ENCODE measurements at regions not wholly inside any gene's neighbourhood (a gene's known extent, or its start where the extent isn't known, plus 50 kb on each side); places are given as distances from the start of the nearest gene placed in this dataset.

DNA sequence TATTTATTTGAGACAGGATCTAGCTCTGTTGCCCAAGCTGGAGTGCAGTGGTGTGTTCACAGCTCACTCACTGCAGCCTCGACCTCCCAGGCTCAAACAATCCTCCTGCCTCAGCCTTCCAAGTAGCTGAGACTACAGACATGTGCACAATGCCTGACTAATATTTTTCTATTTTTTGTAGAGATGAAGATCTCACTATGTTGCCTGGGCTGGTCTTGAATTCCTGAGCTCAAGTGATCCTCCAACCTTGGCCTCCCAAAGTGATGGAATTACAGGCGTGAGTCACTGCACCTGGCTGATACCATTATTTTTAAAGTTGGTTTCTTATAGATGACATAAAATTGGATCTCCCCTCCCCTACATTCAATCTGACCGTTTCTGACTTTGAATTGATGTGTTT is 139.5 kb upstream of the RGMA start:
- no peak for TF ChIP-seq TAF1 (IDR thresholded peaks at IDR 0.05; ENCODE audit: borderline replicate concordance, low read depth, low read length)
- no peak for TF ChIP-seq POLR2AphosphoS5 (IDR thresholded peaks at IDR 0.05; ENCODE audit: low read depth, low read length)
- no peak for TF ChIP-seq POLR2A (IDR thresholded peaks at IDR 0.05; ENCODE audit: low read depth, low read length)
- FAIRE-seq = no peak
- no peak for DNase-seq (ENCODE audit: insufficient read length)

DNA sequence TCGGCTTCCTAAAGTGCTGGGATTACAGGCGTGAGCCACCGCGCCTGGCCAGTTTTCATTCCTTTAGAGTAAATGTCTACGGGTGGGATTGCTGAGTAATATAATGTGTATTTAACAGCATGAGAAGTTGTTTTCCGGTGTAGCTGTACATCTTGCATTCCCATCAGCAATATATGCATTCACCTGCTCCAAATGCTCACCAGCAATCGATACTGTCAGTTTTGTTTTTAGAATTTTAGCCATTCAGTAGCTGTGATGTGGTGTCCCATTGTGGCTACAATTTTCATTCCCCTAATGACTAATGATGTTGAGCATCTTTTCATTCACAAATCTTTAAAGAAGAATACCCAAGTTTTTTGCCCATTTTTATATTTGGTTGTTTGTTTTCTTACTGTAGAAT is 134.8 kb upstream of the RGMA start:
- TF ChIP-seq TAF1 (IDR thresholded peaks at IDR 0.05; ENCODE audit: borderline replicate concordance, low read depth, low read length) (no peak), POLR2A (IDR thresholded peaks at IDR 0.05; ENCODE audit: low read depth, low read length) (no peak), POLR2AphosphoS5 (IDR thresholded peaks at IDR 0.05; ENCODE audit: low read depth, low read length) (no peak)
- FAIRE-seq (no peak), DNase-seq (ENCODE audit: insufficient read length) (no peak)

DNA sequence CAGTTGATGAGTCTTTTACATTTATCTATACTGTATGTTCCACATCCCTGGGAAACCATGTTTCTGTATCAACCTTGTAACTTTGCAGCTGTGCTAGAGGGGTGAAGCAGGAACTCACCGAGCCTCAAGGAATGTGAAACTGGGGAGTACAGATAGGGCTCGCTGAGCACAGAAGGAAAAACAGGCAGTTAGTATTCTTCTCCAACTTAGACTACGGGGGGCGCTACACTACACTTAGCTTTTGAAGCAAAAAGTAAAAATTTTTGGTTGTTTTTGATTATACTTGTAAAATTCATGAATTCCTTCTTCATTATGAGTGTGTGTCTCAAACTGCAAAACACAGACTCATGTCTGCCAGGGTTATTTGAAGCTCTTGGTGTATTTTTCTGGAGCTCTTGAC is 132.7 kb upstream of the RGMA start:
- DNase-seq (ENCODE audit: insufficient read length) = no peak
- no peak for FAIRE-seq
- TF ChIP-seq TAF1 (IDR thresholded peaks at IDR 0.05; ENCODE audit: borderline replicate concordance, low read depth, low read length) = no peak
- TF ChIP-seq POLR2AphosphoS5 (IDR thresholded peaks at IDR 0.05; ENCODE audit: low read depth, low read length) = no peak
- TF ChIP-seq POLR2A (IDR thresholded peaks at IDR 0.05; ENCODE audit: low read depth, low read length) = no peak

DNA sequence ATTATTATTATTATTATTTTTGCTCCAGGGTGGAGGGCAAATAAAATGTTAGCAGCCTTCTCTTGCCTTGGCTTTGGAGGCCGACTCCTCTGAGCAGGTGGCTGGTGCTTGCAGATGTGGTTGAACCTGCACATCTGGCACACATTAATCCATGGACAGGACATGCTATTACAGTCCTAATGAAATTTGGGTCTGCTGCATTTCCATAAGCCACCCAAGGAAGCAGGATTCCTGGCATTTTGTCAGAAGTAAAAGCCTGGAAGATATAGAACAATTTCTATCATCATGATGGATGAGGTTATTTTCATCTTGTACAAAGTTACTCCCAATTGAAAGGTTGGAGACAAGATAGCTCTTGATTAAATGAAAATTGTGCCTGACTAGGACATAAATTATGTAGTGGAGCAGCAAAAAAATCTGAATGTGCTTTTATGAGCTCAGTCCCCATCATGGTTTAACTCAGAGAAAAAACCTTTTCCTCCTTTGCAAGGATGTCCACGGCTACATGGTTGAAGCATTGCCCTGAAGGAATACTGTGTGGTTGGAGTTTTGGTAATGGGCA is 130.9 kb upstream of the RGMA start:
- TF ChIP-seq POLR2A (IDR thresholded peaks at IDR 0.05; ENCODE audit: low read depth, low read length) (no peak), POLR2AphosphoS5 (IDR thresholded peaks at IDR 0.05; ENCODE audit: low read depth, low read length) (no peak), TAF1 (IDR thresholded peaks at IDR 0.05; ENCODE audit: borderline replicate concordance, low read depth, low read length) (no peak)
- FAIRE-seq (no peak), DNase-seq (ENCODE audit: insufficient read length) (no peak)

DNA sequence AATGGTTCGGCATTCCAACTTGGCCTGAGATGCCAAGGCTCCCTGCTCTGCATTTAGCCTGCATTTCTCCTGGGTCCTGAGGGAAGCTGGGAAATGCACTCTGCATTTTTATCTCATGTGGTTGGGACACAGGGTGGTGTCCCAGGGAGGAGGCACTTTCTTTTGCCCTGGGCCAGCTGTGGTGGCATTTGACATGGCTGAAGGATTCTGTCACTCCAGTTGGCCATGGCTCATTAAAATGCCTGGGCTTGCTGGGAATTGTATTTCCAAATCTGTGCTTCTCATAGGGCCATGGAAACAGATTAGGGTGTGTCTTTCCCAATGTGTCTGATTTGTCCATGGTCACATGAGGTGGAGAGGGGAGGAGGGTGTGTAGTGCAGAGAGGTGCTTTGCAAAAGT is 128.3 kb upstream of the RGMA start:
- DNase-seq (ENCODE audit: insufficient read length) (no peak), FAIRE-seq (no peak)
- no peak for TF ChIP-seq POLR2A (IDR thresholded peaks at IDR 0.05; ENCODE audit: low read depth, low read length)
- TF ChIP-seq POLR2AphosphoS5 (IDR thresholded peaks at IDR 0.05; ENCODE audit: low read depth, low read length) = no peak
- TF ChIP-seq TAF1 (IDR thresholded peaks at IDR 0.05; ENCODE audit: borderline replicate concordance, low read depth, low read length) = no peak

DNA sequence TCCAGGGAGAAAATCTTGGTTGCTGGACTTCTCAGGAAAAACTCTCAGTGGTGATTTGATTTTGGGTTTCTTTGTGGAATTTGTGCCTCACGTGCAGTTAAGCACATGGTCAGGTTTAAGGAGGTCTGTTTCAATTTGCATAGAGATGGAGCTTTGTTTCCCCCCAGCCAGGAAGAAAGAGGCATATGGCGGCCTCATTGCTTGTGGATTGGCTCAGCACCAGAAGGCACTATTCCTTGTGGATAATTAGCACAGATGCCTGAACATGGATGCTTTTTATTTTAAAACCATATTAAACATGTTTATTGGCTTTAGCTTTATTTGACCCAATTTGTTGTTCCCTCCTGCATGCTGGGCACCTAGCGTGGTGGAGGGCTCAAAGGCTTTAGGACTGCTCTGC is 125.1 kb upstream of the RGMA start:
- FAIRE-seq (no peak), DNase-seq (ENCODE audit: insufficient read length) (no peak)
- no peak for TF ChIP-seq POLR2AphosphoS5 (IDR thresholded peaks at IDR 0.05; ENCODE audit: low read depth, low read length)
- TF ChIP-seq TAF1 (IDR thresholded peaks at IDR 0.05; ENCODE audit: borderline replicate concordance, low read depth, low read length) = no peak
- no peak for TF ChIP-seq POLR2A (IDR thresholded peaks at IDR 0.05; ENCODE audit: low read depth, low read length)

DNA sequence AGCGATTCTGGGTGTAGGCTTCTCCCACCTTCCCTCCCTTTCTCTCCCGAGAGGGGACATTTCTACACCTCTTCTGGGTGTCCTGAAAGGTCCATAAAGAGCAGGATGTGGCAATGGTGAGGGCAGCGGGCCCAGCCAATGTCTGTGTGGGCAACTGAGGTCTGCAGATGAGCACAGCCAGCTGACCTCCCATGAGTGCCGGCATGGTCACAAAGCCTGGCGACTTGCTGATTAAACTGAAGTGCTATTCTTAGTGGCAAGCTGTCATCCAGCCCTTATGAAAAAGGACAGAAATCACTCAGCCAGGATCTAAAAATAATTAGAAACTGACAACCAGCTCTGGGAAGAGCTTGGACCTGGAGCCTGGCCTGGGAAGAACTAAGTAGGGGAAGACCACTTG is 124.3 kb upstream of the RGMA start:
- TF ChIP-seq POLR2AphosphoS5 (IDR thresholded peaks at IDR 0.05; ENCODE audit: low read depth, low read length) (no peak), POLR2A (IDR thresholded peaks at IDR 0.05; ENCODE audit: low read depth, low read length) (no peak), TAF1 (IDR thresholded peaks at IDR 0.05; ENCODE audit: borderline replicate concordance, low read depth, low read length) (no peak)
- no peak for FAIRE-seq
- no peak for DNase-seq (ENCODE audit: insufficient read length)

DNA sequence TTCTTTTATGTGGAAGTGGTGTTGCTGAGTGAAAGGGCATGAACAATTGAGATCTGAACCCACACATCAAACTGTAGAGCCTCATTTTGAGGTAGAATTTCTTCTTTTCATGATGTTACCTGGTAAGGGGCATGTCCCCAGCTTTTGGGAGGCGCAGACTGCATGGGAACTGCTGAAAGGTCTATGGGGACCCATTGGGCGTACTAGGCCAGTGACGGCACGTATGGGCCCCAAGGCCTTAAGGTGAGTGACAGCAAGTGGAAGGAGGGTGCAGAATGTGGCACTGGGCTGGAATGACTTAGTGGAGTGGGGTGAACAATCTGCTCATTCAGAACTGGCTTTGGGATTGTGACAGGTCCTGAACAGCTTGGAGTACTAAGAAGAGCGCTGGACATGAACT is 123.6 kb upstream of the RGMA start:
- TF ChIP-seq POLR2A (IDR thresholded peaks at IDR 0.05; ENCODE audit: low read depth, low read length) (no peak), TAF1 (IDR thresholded peaks at IDR 0.05; ENCODE audit: borderline replicate concordance, low read depth, low read length) (no peak), POLR2AphosphoS5 (IDR thresholded peaks at IDR 0.05; ENCODE audit: low read depth, low read length) (no peak)
- DNase-seq (ENCODE audit: insufficient read length) = no peak
- FAIRE-seq = no peak

DNA sequence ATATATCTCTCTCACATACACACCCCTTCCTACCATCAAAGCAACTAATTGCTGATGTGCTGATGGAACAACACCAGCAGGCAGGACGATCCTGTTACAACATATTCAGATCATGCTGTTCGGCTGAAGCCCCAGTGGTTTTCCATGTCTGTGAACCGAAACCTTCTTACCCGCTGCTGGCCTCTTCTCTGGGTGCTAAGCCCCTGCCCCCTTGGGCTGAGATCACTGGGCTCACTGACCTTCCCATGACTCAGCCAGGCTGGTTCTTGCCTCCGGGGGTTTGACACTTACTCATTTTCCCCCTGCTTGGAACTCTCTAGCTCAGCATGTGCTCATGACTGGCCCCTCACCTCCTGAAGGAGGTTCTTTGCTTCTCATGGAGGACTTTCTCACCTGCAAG is 122.0 kb upstream of the RGMA start:
- no peak for TF ChIP-seq POLR2AphosphoS5 (IDR thresholded peaks at IDR 0.05; ENCODE audit: low read depth, low read length)
- TF ChIP-seq TAF1 (IDR thresholded peaks at IDR 0.05; ENCODE audit: borderline replicate concordance, low read depth, low read length) = no peak
- TF ChIP-seq POLR2A (IDR thresholded peaks at IDR 0.05; ENCODE audit: low read depth, low read length) = no peak
- no peak for DNase-seq (ENCODE audit: insufficient read length)
- no peak for FAIRE-seq

DNA sequence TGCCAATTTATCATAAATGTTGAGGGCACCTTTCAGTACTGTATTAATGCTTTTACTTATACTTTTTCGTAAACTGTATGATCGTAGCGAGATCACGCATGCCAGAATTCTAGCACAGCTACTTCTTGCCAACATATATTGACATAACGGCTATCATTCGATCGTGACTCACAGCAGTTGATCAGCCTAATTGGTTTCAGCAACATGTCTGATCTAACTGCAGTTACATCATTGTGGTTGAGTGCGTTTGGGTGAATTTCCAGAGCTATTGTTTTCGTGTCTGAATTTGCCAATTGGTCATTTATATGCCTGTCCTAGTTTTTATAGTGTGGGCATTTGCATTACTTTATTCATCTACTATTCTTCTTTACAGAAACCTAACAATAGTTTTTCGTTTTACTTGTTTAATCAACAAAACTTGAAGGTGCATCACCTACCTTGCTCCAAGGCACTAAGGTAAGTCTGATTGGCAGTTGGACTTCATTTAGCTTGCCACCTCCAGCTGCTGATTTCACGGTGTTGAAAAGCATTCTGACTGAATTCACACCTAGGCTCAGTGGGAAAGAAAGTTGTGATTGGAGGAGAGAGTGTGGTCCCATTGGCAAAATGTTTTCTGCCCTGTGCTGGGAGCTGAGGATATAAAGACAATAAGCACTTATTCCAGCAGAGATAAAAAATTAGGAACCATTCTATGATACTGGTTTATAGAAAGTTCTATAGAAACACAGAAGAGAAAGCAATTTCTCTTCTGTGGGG is 120.9 kb upstream of the RGMA start:
- DNase-seq (ENCODE audit: insufficient read length) (no peak), FAIRE-seq (no peak)
- no peak for TF ChIP-seq POLR2A (IDR thresholded peaks at IDR 0.05; ENCODE audit: low read depth, low read length)
- no peak for TF ChIP-seq TAF1 (IDR thresholded peaks at IDR 0.05; ENCODE audit: borderline replicate concordance, low read depth, low read length)
- no peak for TF ChIP-seq POLR2AphosphoS5 (IDR thresholded peaks at IDR 0.05; ENCODE audit: low read depth, low read length)

DNA sequence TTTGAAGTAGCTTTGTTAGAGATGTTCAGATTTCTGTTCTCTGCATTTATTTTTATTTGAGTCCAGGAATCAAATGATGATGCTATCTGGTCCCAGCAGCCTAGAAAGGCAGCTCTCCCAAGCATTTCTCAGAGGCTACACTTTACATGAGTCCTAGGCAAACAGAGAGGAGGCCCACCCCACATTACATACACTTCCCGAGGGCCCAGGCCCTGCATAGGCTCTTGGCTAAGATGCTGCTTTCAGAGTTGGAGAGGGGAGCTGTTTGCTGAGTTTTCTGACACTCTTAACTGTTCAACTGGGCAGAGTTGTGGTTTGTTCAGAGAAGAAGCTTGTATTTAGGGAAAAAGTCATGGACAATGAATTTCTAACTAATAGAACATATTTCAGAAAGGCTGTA is 117.9 kb upstream of the RGMA start:
- no peak for DNase-seq (ENCODE audit: insufficient read length)
- no peak for FAIRE-seq
- no peak for TF ChIP-seq POLR2A (IDR thresholded peaks at IDR 0.05; ENCODE audit: low read depth, low read length)
- TF ChIP-seq TAF1 (IDR thresholded peaks at IDR 0.05; ENCODE audit: borderline replicate concordance, low read depth, low read length) = no peak
- no peak for TF ChIP-seq POLR2AphosphoS5 (IDR thresholded peaks at IDR 0.05; ENCODE audit: low read depth, low read length)

DNA sequence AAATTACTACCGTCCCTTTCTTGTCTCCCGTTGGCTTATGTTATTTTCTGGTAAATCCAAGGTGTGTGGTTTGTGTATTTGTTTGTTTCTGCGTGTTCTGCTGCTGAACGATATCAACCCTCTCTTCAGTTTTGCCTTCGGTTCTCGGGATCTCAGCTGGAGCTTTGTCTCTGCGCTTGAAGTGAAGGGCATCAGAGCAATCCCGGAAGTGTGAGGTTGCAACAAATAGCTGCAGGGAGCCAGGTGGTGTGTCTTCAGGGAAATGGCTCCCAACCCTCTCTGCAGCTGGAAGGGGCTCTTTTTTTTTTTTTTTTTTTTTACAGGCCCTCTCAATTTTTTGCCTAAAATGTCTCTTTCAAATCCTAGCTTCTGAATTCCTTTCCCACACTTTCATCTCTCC is 116.4 kb upstream of the RGMA start:
- DNase-seq (ENCODE audit: insufficient read length) (no peak), FAIRE-seq (no peak)
- TF ChIP-seq POLR2A (IDR thresholded peaks at IDR 0.05; ENCODE audit: low read depth, low read length) (no peak), POLR2AphosphoS5 (IDR thresholded peaks at IDR 0.05; ENCODE audit: low read depth, low read length) (no peak), TAF1 (IDR thresholded peaks at IDR 0.05; ENCODE audit: borderline replicate concordance, low read depth, low read length) (no peak)
